ENCODE measurements at regions not wholly inside any gene's neighbourhood (a gene's known extent, or its start where the extent isn't known, plus 50 kb on each side); places are given as distances from the start of the nearest gene placed in this dataset.
A peak's percentile ranks its signal among the peaks of the same experiment; 100 is the strongest.

DNA sequence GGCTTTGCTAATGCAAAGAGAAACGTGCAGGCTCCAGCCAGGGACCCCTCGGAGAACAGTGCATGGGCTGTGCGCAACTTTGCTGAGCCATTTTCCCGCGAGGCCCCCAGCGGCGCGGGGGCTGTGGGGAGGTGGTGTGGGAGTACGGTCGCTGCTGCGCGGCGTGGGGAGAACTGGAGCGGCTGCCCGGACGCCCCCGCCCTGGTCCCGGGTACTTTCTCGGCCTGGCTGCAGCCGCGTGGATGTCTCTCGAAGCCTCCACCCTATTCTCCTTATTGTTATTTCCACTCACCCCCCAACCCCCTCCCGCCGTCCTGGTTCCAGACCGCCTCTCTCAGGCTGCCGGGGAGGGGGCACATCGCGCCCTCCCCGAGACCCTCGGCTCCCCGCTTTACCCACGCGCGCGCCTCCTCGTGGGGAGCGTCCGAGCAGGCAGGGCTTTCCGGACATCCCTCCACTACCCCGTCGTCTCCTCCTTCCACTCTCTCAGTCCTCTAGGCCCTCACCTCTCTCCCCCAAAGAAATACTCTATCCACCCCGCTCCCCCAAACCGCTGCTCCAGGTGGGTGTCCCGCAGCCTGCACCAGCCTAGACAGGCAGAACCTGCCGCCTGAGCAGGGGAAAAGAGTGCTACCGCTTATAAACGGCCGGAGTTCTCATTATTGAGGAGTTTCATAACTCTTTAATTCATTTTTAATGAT, 68.6 kb upstream of the TBCA start:
- DNase-seq (ENCODE audit: low spot score): peak; percentile 44

DNA sequence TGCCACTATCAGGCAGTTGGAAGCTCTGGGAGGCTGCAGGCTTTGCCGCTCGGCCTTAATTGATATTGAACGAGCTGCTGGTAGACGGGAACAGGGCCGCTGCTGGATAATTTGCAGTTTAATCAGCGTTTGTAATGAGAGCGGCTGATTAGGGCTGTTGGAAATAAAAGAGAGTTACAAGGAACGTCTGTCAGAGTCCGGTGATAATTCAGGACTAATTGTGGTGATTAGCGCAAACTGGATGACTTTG, 68.2 kb upstream of the TBCA start:
- no peak for DNase-seq (ENCODE audit: low spot score)

- peak; percentile 57 for DNase-seq (ENCODE audit: low spot score)
Observed at GRCh38 chr5:77843570-77844372, 67.6 kb upstream of the TBCA start.

DNA sequence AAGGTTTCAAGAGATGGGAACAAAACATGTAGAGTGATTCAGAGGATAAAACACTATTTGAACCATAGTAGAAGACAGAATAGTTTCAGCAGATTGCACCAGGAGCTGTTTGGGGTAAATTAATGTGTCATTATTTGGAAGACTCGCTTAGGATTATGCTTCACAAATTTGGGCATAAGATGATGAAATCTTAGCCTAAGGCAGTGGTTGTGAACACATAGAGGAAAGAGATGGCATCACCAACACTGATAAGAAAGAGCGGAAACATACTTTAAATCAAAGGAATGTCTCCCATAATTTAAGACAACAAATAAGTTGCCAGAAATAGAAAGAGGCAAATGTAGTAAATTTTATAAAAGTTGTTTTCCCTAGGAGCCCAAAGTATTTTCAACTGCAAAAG, 66.1 kb upstream of the TBCA start:
- no peak for DNase-seq (ENCODE audit: low spot score)

GRCh38 chr5:77841616-77842015, 65.5 kb upstream of the TBCA start:
- no peak for DNase-seq (ENCODE audit: low spot score)

DNA sequence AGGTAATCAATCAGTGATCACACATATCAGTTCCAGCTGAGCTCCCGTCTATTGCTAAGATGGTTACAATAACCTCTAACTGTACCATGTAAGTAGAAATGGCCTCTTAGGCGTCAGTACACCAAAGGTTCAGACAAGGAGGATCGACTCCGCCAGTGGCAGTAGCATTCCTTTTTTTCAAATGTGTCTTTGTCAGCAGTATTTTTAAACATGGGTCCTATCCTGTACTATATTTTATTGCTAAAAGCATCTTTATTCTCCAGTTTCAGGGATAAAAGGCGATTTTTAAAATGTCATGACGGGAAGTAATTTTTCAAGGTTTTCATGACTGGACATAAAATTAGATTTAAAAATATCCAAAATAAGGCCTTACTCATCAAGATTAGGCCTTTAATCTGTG, 64.8 kb upstream of the TBCA start:
- no peak for DNase-seq (ENCODE audit: low spot score)

GRCh38 chr5:77839691-77840090, 63.6 kb upstream of the TBCA start:
- DNase-seq (ENCODE audit: low spot score): no peak

DNA sequence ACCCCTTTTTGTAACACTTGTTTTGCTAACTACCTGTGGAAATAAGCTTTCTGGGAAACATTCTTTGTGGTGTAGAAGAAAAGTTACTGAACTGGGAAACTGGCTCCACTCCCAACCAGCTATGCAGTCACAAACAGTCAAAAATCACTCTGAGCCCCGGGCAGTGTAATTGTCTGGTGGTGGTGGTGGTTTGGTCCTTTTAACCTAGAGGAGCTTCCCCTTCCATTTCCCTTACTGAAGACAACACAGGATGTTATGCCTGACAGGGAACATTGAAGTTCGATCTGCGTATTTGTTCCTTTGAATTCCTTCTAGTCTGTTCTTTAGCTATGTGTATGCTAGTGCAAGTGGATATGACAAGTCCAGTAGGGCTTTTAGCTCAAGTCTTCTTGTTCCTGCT, 56.8 kb upstream of the TBCA start:
- no peak for DNase-seq (ENCODE audit: low spot score)

DNA sequence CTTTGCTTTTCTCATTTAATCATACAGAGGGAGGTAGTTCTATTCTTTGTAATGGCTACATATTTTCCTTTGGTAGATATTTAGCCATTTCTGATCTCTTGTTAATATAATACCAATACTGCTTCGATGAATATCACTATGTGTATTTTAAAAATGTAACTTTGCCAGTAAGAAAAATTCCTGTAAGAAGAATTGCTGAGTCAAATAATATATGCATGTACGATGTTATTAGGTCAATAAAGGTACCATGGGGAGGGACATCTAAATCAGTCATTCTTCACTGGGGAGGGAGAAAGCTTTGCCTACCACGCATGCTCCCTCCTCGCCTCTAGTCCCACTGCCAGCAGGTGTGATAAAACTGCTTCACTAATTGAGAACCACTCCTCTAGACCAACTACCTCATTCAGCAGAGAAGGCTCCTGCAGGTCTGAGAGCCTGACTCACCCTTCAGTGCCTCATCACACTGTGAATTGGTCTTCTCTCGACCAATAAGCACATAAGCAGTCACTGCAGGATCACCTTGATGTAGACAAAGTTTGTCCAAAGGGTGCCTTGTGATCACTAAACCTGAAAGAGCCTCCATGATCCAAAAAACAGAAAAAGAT, 56.1 kb upstream of the TBCA start:
- DNase-seq (ENCODE audit: low spot score): no peak

DNA sequence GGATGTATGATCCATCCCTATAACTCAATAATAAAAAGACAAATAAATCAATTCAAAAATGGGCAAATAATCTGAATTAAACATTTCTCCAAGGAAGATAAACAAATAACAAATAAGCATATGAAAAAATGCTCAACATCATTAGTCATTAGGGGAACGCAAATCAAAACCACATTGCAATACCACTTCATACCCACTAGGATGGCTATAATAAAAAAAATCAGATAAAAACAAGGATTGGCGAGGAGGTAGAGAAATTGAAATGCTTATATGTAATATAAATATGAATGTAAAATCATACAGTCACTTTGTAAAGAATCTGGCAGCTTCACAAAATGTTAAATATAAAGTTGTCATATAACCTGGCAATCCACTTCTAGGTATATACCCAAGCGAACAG, 52.3 kb upstream of the TBCA start:
- no peak for DNase-seq (ENCODE audit: low spot score)
